Keratinocyte (primary cell): ENCODE measurements at regions not wholly inside any gene's neighbourhood (a gene's known extent, or its start where the extent isn't known, plus 50 kb on each side); places are given as distances from the start of the nearest gene placed in this dataset.

Source experiments
- DNase-seq: peaks from one replicate; pipeline ENCODE4 v3.0.0-alpha.2; 2011; ENCODE audit warnings: low read depth, missing footprints, low spot score
- FAIRE-seq: peaks from 2 replicates; lab custom pipeline; 2011; peaks lifted over from hg19 to GRCh38; lab: Jason Lieb, UNC
- H2AFZ ChIP-seq: 2 replicates; pipeline ENCODE4 v1.6.0; 2012; ENCODE audit warnings: low read length, control low read depth, inconsistent platforms; ENCODE audit not compliant: control insufficient read depth
- H3K27ac ChIP-seq: 2 replicates; pipeline ENCODE4 v1.5.1; 2011; ENCODE audit warnings: low read length; ENCODE audit not compliant: control insufficient read depth, insufficient read depth
- H3K27me3 ChIP-seq: 3 replicates; pipeline ENCODE4 v1.6.0; 2011; ENCODE audit warnings: low read length; ENCODE audit not compliant: control insufficient read depth, insufficient read depth; ENCODE audit errors: extremely low read depth
- H3K36me3 ChIP-seq, 2 experiments: 2 replicates in 1 of 2; 3 replicates in 1 of 2; pipeline ENCODE4 v1.5.1; 2011; ENCODE audit warnings: low read length in 2 of 2, mild to moderate bottlenecking in 1 of 2; ENCODE audit not compliant: control insufficient read depth in 2 of 2, insufficient read depth in 2 of 2; ENCODE audit errors: extremely low read depth in 1 of 2
- H3K4me1 ChIP-seq: 3 replicates; pipeline ENCODE4 v1.5.1; 2011; ENCODE audit warnings: low read length; ENCODE audit not compliant: control insufficient read depth, insufficient read depth; ENCODE audit errors: extremely low read depth
- H3K4me2 ChIP-seq: 3 replicates; pipeline ENCODE4 v1.6.0; 2011; ENCODE audit warnings: low read depth, low read length; ENCODE audit not compliant: control insufficient read depth, insufficient read depth; ENCODE audit errors: extremely low read depth
- H3K4me3 ChIP-seq, 3 experiments: fragments of 200-600 bp in 1 of 3; sonication (generic) in 1 of 3; 2 replicates in 2 of 3; 3 replicates in 1 of 3; pipeline ENCODE4 v1.5.1; 2011 to 2016; ENCODE audit warnings: low read length in 3 of 3, mild to moderate bottlenecking in 3 of 3, control low read depth in 2 of 3, inconsistent platforms in 1 of 3, low read depth in 1 of 3, mixed read lengths in 1 of 3, mixed run types in 1 of 3, moderate library complexity in 1 of 3; ENCODE audit not compliant: control insufficient read depth in 2 of 3, insufficient read depth in 2 of 3; ENCODE audit errors: extremely low read depth in 1 of 3
- H3K79me2 ChIP-seq: 2 replicates; pipeline ENCODE4 v1.6.0; 2012; ENCODE audit warnings: low read length; ENCODE audit not compliant: control insufficient read depth, insufficient read depth
- H3K9ac ChIP-seq: 3 replicates; pipeline ENCODE4 v1.6.0; 2011; ENCODE audit warnings: low read length; ENCODE audit not compliant: control insufficient read depth, insufficient read depth; ENCODE audit errors: extremely low read depth
- H3K9me1 ChIP-seq: 3 replicates; pipeline ENCODE4 v1.6.0; 2011; ENCODE audit warnings: low read length; ENCODE audit not compliant: control insufficient read depth, insufficient read depth; ENCODE audit errors: extremely low read depth
- H3K9me3 ChIP-seq: 2 replicates; pipeline ENCODE4 v1.5.1; 2012; ENCODE audit warnings: low read depth, low read length; ENCODE audit not compliant: control insufficient read depth
- H4K20me1 ChIP-seq: 3 replicates; pipeline ENCODE4 v1.6.0; 2011; ENCODE audit warnings: low read length; ENCODE audit not compliant: control insufficient read depth, insufficient read depth; ENCODE audit errors: extremely low read depth
- EZH2 ChIP-seq: IDR thresholded peaks from one replicate; pipeline ENCODE4 v1.6.1; 2012; ENCODE audit warnings: inconsistent platforms, mild to moderate bottlenecking, low read length, moderate library complexity
- dilution Hi-C: fragments of 300-500 bp; cut with MboI; formaldehyde crosslinking; loops from one replicate; pipeline ENCODE4 v1.7.0; 2020; ENCODE audit warnings: low sequenced_read_pairs; ENCODE audit not compliant: extremely low pct_ligation_motif_present
- TF ChIP-seq, protein P1 (sequence below), 3 experiments: IDR thresholded peaks in 1 of 3; conservative IDR thresholded peaks in 1 of 3; optimal IDR thresholded peaks in 1 of 3; 2 replicates in 2 of 3; 3 replicates in 1 of 3; pipeline versions ENCODE3 to v1.5.1; 2011; ENCODE audit warnings: low read length in 3 of 3, mild to moderate bottlenecking in 3 of 3, moderate library complexity in 2 of 3, control low read depth in 1 of 3, inconsistent platforms in 1 of 3; ENCODE audit not compliant: insufficient read depth in 2 of 3; ENCODE audit errors: extremely low read depth in 1 of 3

DNA sequence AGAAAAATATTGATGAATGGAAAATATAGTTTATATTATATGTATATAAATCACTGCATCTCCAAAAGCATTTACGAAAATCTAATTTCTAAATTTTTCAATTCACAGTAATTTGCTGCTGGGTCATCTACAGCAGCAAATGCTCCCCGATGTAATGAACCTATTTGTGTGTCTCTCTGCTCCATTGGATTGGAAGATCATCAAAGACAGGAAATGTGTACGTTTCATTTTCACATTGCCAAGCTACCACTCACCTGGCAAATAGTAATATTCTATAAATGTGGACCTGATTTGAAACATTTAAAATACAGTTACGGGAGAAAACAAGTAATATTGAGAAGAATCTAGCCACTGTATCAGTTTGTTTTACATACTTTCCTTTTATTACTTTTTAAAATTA is 317.7 kb downstream of the PAPSS1 start:
- dilution Hi-C loops, result no loop called here
- H2AFZ ChIP-seq, result no peak overlapping the region
- no peak for TF ChIP-seq EZH2
- TF ChIP-seq, protein P1, sequence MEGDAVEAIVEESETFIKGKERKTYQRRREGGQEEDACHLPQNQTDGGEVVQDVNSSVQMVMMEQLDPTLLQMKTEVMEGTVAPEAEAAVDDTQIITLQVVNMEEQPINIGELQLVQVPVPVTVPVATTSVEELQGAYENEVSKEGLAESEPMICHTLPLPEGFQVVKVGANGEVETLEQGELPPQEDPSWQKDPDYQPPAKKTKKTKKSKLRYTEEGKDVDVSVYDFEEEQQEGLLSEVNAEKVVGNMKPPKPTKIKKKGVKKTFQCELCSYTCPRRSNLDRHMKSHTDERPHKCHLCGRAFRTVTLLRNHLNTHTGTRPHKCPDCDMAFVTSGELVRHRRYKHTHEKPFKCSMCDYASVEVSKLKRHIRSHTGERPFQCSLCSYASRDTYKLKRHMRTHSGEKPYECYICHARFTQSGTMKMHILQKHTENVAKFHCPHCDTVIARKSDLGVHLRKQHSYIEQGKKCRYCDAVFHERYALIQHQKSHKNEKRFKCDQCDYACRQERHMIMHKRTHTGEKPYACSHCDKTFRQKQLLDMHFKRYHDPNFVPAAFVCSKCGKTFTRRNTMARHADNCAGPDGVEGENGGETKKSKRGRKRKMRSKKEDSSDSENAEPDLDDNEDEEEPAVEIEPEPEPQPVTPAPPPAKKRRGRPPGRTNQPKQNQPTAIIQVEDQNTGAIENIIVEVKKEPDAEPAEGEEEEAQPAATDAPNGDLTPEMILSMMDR (optimal IDR thresholded peaks at IDR 0.05 in 1 of 3, IDR thresholded peaks at IDR 0.05 in 1 of 3, conservative IDR thresholded peaks at IDR 0.05 in 1 of 3; ENCODE audit: extremely low read depth in 1 of 3, insufficient read depth in 2 of 3, low read length in 3 of 3), result no peak
- H3K79me2 ChIP-seq, result no peaks in the 10 kb centered on the region
- H3K27me3 ChIP-seq, result no peaks in the 10 kb centered on the region
- no peak overlapping the region for H3K27ac ChIP-seq
- no peak overlapping the region for H3K9ac ChIP-seq
- H3K9me1 ChIP-seq, result no peaks in the 10 kb centered on the region
- H3K9me3 ChIP-seq, result no peaks in the 10 kb centered on the region
- FAIRE-seq, result no peak
- H3K4me2 ChIP-seq, result no peak overlapping the region
- no peaks in the 10 kb centered on the region for H3K4me1 ChIP-seq
- DNase-seq, result no peak
- no peaks in the 10 kb centered on the region for H3K36me3 ChIP-seq
- H3K4me3 ChIP-seq, result no peak overlapping the region
- H4K20me1 ChIP-seq, result no peaks in the 10 kb centered on the region

DNA sequence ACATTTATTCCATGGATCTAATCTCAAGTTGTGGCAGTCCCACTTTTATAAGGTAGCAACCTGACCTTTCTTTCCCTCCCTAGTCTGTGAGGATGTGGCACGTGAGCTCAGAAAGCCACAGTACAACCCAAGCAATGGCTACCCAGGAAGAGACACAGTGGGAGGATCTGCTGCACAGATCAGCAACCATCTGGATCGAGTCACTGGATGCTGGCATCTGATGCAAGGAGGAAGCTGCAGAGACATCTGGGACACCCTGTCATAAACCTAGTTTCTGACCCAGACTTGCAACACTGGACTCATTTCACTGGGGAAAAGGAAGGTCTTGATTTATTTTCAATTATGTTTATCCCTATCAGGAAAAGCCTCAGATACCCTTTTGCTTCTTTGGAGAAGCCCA is 327.1 kb downstream of the PAPSS1 start:
- Histone ChIP-seq H3K9me3 (no peaks in the 10 kb centered on the region), H3K27me3 (no peaks in the 10 kb centered on the region), H3K27ac (no peak overlapping the region), H3K9me1 (no peaks in the 10 kb centered on the region), H3K4me1 (no peaks in the 10 kb centered on the region), H3K36me3 (no peaks in the 10 kb centered on the region), H4K20me1 (no peaks in the 10 kb centered on the region), H3K4me3 (no peak overlapping the region), H2AFZ (no peak overlapping the region), H3K4me2 (no peak overlapping the region), H3K79me2 (no peaks in the 10 kb centered on the region), H3K9ac (no peak overlapping the region)
- dilution Hi-C loops, result no loop called here
- DNase-seq, result no peak
- no peak for FAIRE-seq
- TF ChIP-seq, protein P1 (optimal IDR thresholded peaks at IDR 0.05 in 1 of 3, IDR thresholded peaks at IDR 0.05 in 1 of 3, conservative IDR thresholded peaks at IDR 0.05 in 1 of 3; ENCODE audit: extremely low read depth in 1 of 3, insufficient read depth in 2 of 3, low read length in 3 of 3), result no peak
- no peak for TF ChIP-seq EZH2
